Activated T-cell treated with anti-CD3 and anti-CD28 coated beads for 1 hour (primary cell): ENCODE measurements at regions not wholly inside any gene's neighbourhood (a gene's known extent, or its start where the extent isn't known, plus 50 kb on each side); places are given as distances from the start of the nearest gene placed in this dataset.

ENCODE experiments used
- DNase-seq: peaks from one replicate; pipeline ENCODE4 v3.0.0-alpha.2; 2020; ENCODE audit warnings: low read depth

GRCh38 chr7:39890411-39890810 is 59.6 kb upstream of the CDK13 start:
- DNase-seq = no peak

GRCh38 chr7:39891894-39892293 is 58.2 kb upstream of the CDK13 start:
- DNase-seq = no peak

GRCh38 chr7:39892361-39892760 is 57.7 kb upstream of the CDK13 start:
- DNase-seq = no peak

- DNase-seq = no peak
Observed at GRCh38 chr7:39894904-39895303, 55.2 kb upstream of the CDK13 start.

GRCh38 chr7:39896840-39897239 is 53.2 kb upstream of the CDK13 start:
- DNase-seq = no peak

GRCh38 chr7:39898867-39899266 is 51.2 kb upstream of the CDK13 start:
- no peak for DNase-seq
